Right lobe of liver (tissue), 4 donors: ENCODE measurements at regions not wholly inside any gene's neighbourhood (a gene's known extent, or its start where the extent isn't known, plus 50 kb on each side); places are given as distances from the start of the nearest gene placed in this dataset.

Experiments
- POLR2A ChIP-seq: fragments of 450-650 bp; IDR thresholded peaks from one replicate; pipeline ENCODE4 v1.6.1; 2017; ENCODE audit warnings: antibody characterized with exemption, mild to moderate bottlenecking
- TF ChIP-seq, protein P1 (sequence below), 4 donors: fragments of 200-600 bp in 3 of 4; fragments of 450-650 bp in 1 of 4; IDR thresholded peaks; one replicate each; pipeline versions ENCODE4 v1.5.1 to v1.8.0; 2016 to 2022; ENCODE audit warnings: antibody characterized with exemption in 4 of 4, mild to moderate bottlenecking in 2 of 4
- donor health status: DM: no; HTN: no; CAD: no.
- donor health status: DM: no; HTN: no; CAD: no.
- donor health status: DM: no; HTN: yes; CAD: no.

DNA sequence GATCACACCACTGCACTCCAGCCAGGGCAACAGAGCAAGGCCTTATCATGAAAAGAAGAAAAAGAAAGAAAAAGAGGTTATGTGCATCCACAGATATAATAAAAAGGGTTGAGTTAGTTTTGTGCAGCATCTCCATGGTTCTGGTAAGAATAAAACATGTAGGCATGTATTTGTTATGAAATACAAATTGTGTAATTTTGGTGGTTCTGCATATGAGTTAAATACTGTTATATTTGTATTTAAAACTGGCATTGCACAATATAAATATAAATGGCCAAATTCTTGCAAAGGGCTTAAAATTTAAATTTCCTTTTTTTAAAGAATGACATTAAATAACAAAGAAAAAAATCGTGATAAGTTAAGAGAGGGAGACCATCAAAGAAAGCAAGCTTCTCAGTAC, 159.1 kb upstream of the PREP start:
- TF ChIP-seq, protein P1, sequence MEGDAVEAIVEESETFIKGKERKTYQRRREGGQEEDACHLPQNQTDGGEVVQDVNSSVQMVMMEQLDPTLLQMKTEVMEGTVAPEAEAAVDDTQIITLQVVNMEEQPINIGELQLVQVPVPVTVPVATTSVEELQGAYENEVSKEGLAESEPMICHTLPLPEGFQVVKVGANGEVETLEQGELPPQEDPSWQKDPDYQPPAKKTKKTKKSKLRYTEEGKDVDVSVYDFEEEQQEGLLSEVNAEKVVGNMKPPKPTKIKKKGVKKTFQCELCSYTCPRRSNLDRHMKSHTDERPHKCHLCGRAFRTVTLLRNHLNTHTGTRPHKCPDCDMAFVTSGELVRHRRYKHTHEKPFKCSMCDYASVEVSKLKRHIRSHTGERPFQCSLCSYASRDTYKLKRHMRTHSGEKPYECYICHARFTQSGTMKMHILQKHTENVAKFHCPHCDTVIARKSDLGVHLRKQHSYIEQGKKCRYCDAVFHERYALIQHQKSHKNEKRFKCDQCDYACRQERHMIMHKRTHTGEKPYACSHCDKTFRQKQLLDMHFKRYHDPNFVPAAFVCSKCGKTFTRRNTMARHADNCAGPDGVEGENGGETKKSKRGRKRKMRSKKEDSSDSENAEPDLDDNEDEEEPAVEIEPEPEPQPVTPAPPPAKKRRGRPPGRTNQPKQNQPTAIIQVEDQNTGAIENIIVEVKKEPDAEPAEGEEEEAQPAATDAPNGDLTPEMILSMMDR (IDR thresholded peaks at IDR 0.05), result no peak
- no peak for TF ChIP-seq POLR2A
